Peyer's patch (tissue), 4 donors: ENCODE measurements at regions not wholly inside any gene's neighbourhood (a gene's known extent, or its start where the extent isn't known, plus 50 kb on each side); places are given as distances from the start of the nearest gene placed in this dataset.
A peak's percentile ranks its signal among the peaks of the same experiment; 100 is the strongest.

ENCODE experiments used
- DNase-seq, 3 donors: peaks; one replicate each; pipeline ENCODE4 v3.0.0-alpha.2; 2017 to 2019
- H3K27ac ChIP-seq, 4 donors: fragments of 200-600 bp; sonication (generic); one replicate each; pipeline ENCODE4 v1.5.1; 2016 to 2019
- H3K27me3 ChIP-seq, 2 donors: fragments of 200-600 bp; sonication (generic); one replicate each; pipeline ENCODE4 v1.5.1; 2019
- H3K36me3 ChIP-seq, 3 donors: fragments of 200-600 bp; sonication (generic); one replicate each; pipeline ENCODE4 v1.5.1; 2016 to 2019
- H3K4me1 ChIP-seq, 4 donors: fragments of 200-600 bp; sonication (generic); one replicate each; pipeline ENCODE4 v1.5.1; 2016 to 2019
- H3K4me3 ChIP-seq, 4 donors: fragments of 200-600 bp; sonication (generic); 1 replicate in 3 of 4; 2 replicates in 1 of 4; pipeline ENCODE4 v1.5.1; 2016 to 2019; ENCODE audit warnings: mild to moderate bottlenecking in 1 of 4
- H3K9me3 ChIP-seq, 4 donors: fragments of 200-600 bp; sonication (generic); one replicate each; pipeline ENCODE4 v1.5.1; 2016 to 2019; ENCODE audit warnings: mild to moderate bottlenecking in 1 of 4
- POLR2A ChIP-seq, 2 donors: fragments of 450-650 bp; IDR thresholded peaks; one replicate each; pipeline ENCODE4 v1.5.1; 2017; ENCODE audit warnings: antibody characterized with exemption in 2 of 2, mild to moderate bottlenecking in 2 of 2, moderate library complexity in 2 of 2
- TF ChIP-seq, protein P1 (sequence below), 6 experiments: fragments of 450-650 bp in 4 of 6; fragments of 200-600 bp in 2 of 6; sonication (generic) in 1 of 6; IDR thresholded peaks; one replicate each; pipeline ENCODE4 v1.5.1; 2017 to 2019; ENCODE audit warnings: antibody characterized with exemption in 6 of 6, mild to moderate bottlenecking in 3 of 6, moderate library complexity in 1 of 6

DNA sequence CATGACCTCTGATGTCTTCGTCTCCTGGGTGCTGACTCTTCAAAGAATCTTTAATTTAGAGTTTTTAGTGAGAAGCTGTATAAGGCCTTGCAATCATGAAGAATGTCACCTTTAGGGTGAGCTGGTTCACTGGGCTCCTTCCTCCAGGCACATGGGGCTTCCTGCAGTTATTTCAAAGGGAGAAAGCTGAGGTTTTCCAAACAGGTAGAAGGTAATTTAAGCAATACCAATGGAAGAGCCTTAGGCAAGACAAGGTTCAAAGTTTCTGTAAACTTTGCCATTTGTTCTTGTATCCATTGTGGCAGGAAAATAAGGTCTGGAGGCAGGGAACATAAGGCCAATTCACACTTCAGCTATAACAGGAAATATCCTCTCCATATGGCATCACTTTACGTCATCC, 88.0 kb upstream of the EIF5 start:
- no peak overlapping the region for H3K4me3 ChIP-seq
- H3K27ac ChIP-seq, result peak overlapping the region in 2 of 4 donors; percentile 48 to 56
- H3K36me3 ChIP-seq, result no peaks in the 10 kb centered on the region
- H3K4me1 ChIP-seq, result no peaks in the 10 kb centered on the region
- no peak for DNase-seq
- TF ChIP-seq, protein P1, sequence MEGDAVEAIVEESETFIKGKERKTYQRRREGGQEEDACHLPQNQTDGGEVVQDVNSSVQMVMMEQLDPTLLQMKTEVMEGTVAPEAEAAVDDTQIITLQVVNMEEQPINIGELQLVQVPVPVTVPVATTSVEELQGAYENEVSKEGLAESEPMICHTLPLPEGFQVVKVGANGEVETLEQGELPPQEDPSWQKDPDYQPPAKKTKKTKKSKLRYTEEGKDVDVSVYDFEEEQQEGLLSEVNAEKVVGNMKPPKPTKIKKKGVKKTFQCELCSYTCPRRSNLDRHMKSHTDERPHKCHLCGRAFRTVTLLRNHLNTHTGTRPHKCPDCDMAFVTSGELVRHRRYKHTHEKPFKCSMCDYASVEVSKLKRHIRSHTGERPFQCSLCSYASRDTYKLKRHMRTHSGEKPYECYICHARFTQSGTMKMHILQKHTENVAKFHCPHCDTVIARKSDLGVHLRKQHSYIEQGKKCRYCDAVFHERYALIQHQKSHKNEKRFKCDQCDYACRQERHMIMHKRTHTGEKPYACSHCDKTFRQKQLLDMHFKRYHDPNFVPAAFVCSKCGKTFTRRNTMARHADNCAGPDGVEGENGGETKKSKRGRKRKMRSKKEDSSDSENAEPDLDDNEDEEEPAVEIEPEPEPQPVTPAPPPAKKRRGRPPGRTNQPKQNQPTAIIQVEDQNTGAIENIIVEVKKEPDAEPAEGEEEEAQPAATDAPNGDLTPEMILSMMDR (IDR thresholded peaks at IDR 0.05), result no peak
- no peak for TF ChIP-seq POLR2A (IDR thresholded peaks at IDR 0.05)
- no peaks in the 10 kb centered on the region for H3K9me3 ChIP-seq
- no peaks in the 10 kb centered on the region for H3K27me3 ChIP-seq

DNA sequence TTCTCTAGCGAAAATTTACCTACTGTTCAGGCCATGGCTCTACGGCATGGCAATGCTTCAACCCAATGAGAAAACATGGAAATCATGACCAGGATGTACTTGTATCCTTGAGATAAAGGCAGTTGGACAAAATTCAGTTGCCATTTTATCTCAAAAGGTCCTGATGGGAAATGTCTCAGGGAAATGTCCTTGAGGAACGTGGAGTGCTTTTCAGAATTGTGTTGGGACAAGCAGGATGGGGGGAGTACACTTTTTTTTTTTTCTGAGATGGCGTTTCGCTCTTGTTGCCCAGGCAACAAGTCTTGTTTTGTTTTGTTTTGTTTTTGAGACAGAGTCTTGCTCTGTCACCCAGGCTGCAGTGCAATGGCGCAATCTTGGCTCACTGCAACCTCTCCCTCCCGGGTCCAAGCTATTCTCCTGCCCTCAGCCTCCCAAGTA, 86.8 kb upstream of the EIF5 start:
- Histone ChIP-seq H3K36me3 (no peaks in the 10 kb centered on the region), H3K9me3 (peaks cover 0 to 5% (median 0%) of the 10 kb centered on the region in 4 donors), H3K4me1 (no peaks in the 10 kb centered on the region), H3K27ac (peak overlapping the region in 2 of 4 donors; percentile 48 to 56), H3K4me3 (no peak overlapping the region), H3K27me3 (no peaks in the 10 kb centered on the region)
- TF ChIP-seq, protein P1 (IDR thresholded peaks at IDR 0.05), result no peak
- no peak for TF ChIP-seq POLR2A (IDR thresholded peaks at IDR 0.05)
- DNase-seq, result no peak

DNA sequence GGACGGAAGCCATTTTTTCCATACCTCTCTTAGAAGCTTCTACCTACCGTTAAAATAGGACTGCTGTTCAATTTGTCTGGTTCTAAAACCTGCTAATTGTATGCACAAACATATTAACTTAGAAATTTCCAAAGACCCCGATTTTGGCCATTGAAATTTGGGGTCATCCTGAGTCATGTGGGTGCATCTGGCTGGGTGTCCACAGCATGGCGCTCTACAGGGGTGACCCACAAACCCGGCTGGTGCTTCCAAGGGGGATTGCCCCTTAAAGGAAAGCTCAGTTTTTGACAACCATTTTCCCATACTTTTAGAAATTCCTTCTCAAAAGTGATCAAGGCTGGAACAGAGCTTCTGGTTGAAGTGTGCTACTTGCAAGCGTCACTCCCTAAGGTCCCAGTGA, 83.9 kb upstream of the EIF5 start:
- no peak for TF ChIP-seq POLR2A (IDR thresholded peaks at IDR 0.05)
- TF ChIP-seq, protein P1 (IDR thresholded peaks at IDR 0.05), result no peak
- Histone ChIP-seq H3K36me3 (no peaks in the 10 kb centered on the region), H3K4me1 (peaks cover 0 to 4% (median 0%) of the 10 kb centered on the region in 4 donors), H3K9me3 (peaks cover 0 to 5% (median 0%) of the 10 kb centered on the region in 4 donors), H3K4me3 (no peak overlapping the region), H3K27me3 (no peaks in the 10 kb centered on the region), H3K27ac (no peak overlapping the region)
- DNase-seq, result no peak

DNA sequence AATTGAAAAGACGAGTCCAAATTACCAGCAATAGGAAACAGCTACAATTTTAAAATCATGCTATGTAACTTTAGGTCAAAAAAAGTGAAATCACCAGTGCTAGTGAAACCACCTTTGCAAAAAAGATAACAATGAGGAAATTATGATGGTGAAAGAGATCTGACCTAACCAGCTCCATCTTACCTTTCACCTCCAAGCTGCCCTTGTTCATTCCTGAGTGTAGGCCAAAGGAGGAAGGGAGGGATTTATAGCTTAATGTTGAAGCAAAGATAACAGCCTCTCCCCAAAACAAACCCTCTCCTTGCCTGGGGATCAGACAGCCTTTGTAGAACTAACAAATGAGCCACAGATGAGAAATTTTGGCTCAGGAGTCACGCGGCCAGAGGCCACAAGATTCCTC, 83.2 kb upstream of the EIF5 start:
- Histone ChIP-seq H3K9me3 (peaks cover 0 to 5% (median 0%) of the 10 kb centered on the region in 4 donors), H3K4me1 (peaks cover 0 to 4% (median 0%) of the 10 kb centered on the region in 4 donors), H3K4me3 (no peak overlapping the region), H3K27ac (no peak overlapping the region), H3K36me3 (no peaks in the 10 kb centered on the region), H3K27me3 (no peaks in the 10 kb centered on the region)
- TF ChIP-seq POLR2A (IDR thresholded peaks at IDR 0.05), result no peak
- TF ChIP-seq, protein P1 (IDR thresholded peaks at IDR 0.05), result no peak
- DNase-seq, result no peak

DNA sequence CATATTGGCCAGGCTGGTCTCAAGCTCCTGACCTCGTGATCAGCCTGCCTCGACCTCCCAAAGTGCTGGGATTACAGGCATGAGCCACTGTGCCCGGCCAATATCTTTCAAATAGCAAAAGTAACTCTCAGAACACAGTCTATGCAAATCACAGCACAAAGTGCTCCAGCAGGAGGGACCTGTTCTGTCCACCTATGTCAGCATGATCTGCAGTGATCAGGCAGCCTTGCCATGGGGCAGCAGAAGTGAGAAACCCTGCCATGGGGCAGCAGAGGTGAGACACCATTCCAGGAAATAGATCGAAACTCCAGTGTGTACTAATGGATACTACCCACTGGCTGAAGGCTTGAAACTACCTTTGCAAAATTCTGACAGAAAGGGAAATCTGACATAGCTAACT, 78.5 kb upstream of the EIF5 start:
- peaks cover 0 to 5% (median 0%) of the 10 kb centered on the region in 4 donors for H3K9me3 ChIP-seq
- no peak overlapping the region for H3K4me3 ChIP-seq
- no peaks in the 10 kb centered on the region for H3K36me3 ChIP-seq
- H3K27me3 ChIP-seq, result no peaks in the 10 kb centered on the region
- H3K27ac ChIP-seq, result no peak overlapping the region
- no peak for DNase-seq
- TF ChIP-seq, protein P1 (IDR thresholded peaks at IDR 0.05), result no peak
- no peak for TF ChIP-seq POLR2A (IDR thresholded peaks at IDR 0.05)
- H3K4me1 ChIP-seq, result peaks cover 0 to 4% (median 0%) of the 10 kb centered on the region in 4 donors

- DNase-seq, result no peak
- peaks cover 0 to 8% (median 0%) of the 10 kb centered on the region in 4 donors for H3K4me1 ChIP-seq
Measured at GRCh38 chr14:103256406-103256805, 77.6 kb upstream of the EIF5 start.

More at GRCh38 chr14:103256406-103256805, 77.6 kb upstream of the EIF5 start:
- Histone ChIP-seq H3K27me3 (no peaks in the 10 kb centered on the region), H3K27ac (no peak overlapping the region), H3K9me3 (peaks cover 0 to 5% (median 0%) of the 10 kb centered on the region in 4 donors), H3K36me3 (no peaks in the 10 kb centered on the region), H3K4me3 (no peak overlapping the region)
- TF ChIP-seq, protein P1 (IDR thresholded peaks at IDR 0.05), result no peak
- TF ChIP-seq POLR2A (IDR thresholded peaks at IDR 0.05), result no peak
